HL-60 (cell line): ENCODE measurements at regions not wholly inside any gene's neighbourhood (a gene's known extent, or its start where the extent isn't known, plus 50 kb on each side); places are given as distances from the start of the nearest gene placed in this dataset.

Source experiments
- POLR2AphosphoS5 ChIP-seq: IDR thresholded peaks from 2 replicates; pipeline ENCODE4 v1.6.1; 2012; ENCODE audit warnings: low read depth
- TF ChIP-seq, protein P1 (sequence below): IDR thresholded peaks from one replicate; pipeline ENCODE4 v1.5.1; 2011; ENCODE audit warnings: low read length, control low read depth, inconsistent platforms; ENCODE audit not compliant: insufficient read depth
- TF ChIP-seq, protein P2 (sequence below): IDR thresholded peaks from 2 replicates; pipeline ENCODE4 v1.6.1; 2012; ENCODE audit warnings: low read depth; ENCODE audit not compliant: insufficient replicate concordance

DNA sequence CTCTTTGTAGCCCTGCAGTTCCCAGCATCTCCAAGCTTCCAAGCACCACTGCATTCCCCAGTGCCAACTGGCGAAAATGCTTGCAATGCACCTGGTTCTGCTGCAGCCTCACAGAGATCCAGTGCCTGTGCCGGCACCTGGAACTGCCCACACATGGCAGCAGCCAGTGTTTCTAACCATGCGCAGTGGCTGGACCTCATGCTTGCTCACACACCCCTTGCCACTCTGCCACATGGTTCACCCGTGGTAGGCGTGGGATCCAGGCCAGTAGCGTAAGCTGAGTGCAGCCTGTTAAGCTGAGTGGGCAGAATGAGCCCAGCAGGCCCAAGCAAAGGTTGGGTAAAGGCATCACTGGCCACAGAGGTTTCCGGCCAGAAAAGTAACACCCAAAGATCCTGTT, 214.1 kb upstream of the VLDLR start:
- TF ChIP-seq, protein P1, sequence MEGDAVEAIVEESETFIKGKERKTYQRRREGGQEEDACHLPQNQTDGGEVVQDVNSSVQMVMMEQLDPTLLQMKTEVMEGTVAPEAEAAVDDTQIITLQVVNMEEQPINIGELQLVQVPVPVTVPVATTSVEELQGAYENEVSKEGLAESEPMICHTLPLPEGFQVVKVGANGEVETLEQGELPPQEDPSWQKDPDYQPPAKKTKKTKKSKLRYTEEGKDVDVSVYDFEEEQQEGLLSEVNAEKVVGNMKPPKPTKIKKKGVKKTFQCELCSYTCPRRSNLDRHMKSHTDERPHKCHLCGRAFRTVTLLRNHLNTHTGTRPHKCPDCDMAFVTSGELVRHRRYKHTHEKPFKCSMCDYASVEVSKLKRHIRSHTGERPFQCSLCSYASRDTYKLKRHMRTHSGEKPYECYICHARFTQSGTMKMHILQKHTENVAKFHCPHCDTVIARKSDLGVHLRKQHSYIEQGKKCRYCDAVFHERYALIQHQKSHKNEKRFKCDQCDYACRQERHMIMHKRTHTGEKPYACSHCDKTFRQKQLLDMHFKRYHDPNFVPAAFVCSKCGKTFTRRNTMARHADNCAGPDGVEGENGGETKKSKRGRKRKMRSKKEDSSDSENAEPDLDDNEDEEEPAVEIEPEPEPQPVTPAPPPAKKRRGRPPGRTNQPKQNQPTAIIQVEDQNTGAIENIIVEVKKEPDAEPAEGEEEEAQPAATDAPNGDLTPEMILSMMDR = no peak
- TF ChIP-seq, protein P2, sequence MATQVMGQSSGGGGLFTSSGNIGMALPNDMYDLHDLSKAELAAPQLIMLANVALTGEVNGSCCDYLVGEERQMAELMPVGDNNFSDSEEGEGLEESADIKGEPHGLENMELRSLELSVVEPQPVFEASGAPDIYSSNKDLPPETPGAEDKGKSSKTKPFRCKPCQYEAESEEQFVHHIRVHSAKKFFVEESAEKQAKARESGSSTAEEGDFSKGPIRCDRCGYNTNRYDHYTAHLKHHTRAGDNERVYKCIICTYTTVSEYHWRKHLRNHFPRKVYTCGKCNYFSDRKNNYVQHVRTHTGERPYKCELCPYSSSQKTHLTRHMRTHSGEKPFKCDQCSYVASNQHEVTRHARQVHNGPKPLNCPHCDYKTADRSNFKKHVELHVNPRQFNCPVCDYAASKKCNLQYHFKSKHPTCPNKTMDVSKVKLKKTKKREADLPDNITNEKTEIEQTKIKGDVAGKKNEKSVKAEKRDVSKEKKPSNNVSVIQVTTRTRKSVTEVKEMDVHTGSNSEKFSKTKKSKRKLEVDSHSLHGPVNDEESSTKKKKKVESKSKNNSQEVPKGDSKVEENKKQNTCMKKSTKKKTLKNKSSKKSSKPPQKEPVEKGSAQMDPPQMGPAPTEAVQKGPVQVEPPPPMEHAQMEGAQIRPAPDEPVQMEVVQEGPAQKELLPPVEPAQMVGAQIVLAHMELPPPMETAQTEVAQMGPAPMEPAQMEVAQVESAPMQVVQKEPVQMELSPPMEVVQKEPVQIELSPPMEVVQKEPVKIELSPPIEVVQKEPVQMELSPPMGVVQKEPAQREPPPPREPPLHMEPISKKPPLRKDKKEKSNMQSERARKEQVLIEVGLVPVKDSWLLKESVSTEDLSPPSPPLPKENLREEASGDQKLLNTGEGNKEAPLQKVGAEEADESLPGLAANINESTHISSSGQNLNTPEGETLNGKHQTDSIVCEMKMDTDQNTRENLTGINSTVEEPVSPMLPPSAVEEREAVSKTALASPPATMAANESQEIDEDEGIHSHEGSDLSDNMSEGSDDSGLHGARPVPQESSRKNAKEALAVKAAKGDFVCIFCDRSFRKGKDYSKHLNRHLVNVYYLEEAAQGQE = no peak
- no peak for TF ChIP-seq POLR2AphosphoS5
